ENCODE measurements at regions not wholly inside any gene's neighbourhood (a gene's known extent, or its start where the extent isn't known, plus 50 kb on each side); places are given as distances from the start of the nearest gene placed in this dataset.

DNA sequence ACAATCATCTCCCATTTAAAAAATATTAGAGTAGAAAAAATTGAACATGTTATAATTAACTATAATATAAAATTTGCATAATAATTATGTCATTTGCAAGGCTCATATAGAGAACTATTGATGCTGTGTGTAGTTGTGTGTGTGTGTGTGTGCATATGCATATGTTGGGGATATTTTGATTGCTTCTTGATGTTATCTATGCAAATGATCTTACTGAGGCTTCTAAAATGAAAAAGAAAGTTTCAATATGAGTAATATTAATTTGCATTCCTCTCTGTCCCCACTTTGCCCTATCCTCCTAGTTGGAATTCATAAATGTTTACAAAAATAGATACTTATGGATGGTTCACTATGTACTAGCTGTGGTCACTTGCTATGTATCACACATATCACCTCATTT, 523.3 kb downstream of the TRIB2 start:
- no peak for TF ChIP-seq EZH2 (IDR thresholded peaks at IDR 0.05; ENCODE audit: low read length, missing control alignments)
- TF ChIP-seq, protein P1, sequence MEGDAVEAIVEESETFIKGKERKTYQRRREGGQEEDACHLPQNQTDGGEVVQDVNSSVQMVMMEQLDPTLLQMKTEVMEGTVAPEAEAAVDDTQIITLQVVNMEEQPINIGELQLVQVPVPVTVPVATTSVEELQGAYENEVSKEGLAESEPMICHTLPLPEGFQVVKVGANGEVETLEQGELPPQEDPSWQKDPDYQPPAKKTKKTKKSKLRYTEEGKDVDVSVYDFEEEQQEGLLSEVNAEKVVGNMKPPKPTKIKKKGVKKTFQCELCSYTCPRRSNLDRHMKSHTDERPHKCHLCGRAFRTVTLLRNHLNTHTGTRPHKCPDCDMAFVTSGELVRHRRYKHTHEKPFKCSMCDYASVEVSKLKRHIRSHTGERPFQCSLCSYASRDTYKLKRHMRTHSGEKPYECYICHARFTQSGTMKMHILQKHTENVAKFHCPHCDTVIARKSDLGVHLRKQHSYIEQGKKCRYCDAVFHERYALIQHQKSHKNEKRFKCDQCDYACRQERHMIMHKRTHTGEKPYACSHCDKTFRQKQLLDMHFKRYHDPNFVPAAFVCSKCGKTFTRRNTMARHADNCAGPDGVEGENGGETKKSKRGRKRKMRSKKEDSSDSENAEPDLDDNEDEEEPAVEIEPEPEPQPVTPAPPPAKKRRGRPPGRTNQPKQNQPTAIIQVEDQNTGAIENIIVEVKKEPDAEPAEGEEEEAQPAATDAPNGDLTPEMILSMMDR (conservative IDR thresholded peaks at IDR 0.05 in 1 of 2, IDR thresholded peaks at IDR 0.05 in 1 of 2; ENCODE audit: low read depth in 1 of 2, low read length in 2 of 2), result no peak
